OCI-LY3 (cell line): ENCODE measurements at regions not wholly inside any gene's neighbourhood (a gene's known extent, or its start where the extent isn't known, plus 50 kb on each side); places are given as distances from the start of the nearest gene placed in this dataset.

Source experiments
- CTCF ChIP-seq: fragments of 200-600, 300-600 bp; sonication (generic); IDR thresholded peaks from 2 replicates; pipeline ENCODE4 v1.5.1; 2014; ENCODE audit warnings: antibody characterized with exemption, low read length, low read depth
- EZH2phosphoT487 ChIP-seq: fragments of 200-600 bp; shearing (Covaris generic); IDR thresholded peaks from 2 replicates; pipeline ENCODE4 v1.6.1; 2018; ENCODE audit warnings: antibody characterized with exemption, mixed run types, low read depth

GRCh38 chr2:102083393-102083703 is 59.2 kb upstream of the IL1R1 start:
- TF ChIP-seq CTCF (no peak), EZH2phosphoT487 (no peak)
